GM18511 (cell line): ENCODE measurements at regions not wholly inside any gene's neighbourhood (a gene's known extent, or its start where the extent isn't known, plus 50 kb on each side); places are given as distances from the start of the nearest gene placed in this dataset.
"Not testable (repeated sequence)": the region's sequence is repeated elsewhere in the genome, so short reads cannot be mapped to it uniquely, and the experiment has no call there.

Experiments used
- ATAC-seq: cut with Tn5 transposase; IDR thresholded peaks from one replicate; pipeline ENCODE4 v1.9.1; 2021; ENCODE audit warnings: mild to moderate bottlenecking, moderate library complexity; ENCODE audit not compliant: unreplicated experiment

DNA sequence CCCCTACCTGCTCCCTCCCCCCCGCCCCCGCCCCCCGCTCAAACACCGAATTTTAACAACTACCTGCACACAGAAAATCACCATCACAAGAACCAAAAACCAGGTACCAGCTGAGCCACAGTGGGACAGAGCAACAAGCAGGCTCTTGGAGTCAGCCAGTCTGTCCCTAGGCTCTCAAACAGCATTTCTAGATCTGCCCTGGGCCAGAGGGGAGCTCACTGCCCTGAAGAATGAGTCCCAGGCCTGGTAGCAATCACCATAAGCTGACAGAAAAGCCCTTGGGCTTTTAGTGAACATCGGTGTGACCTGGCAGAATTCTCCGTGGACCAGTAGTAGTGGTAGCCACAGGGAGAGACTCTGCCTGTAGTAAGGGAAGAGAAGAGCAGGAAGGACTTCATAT, 58.3 kb downstream of the C11orf87 start:
- no peak for ATAC-seq

- ATAC-seq, result no peak
Observed at GRCh38 chr11:109486129-109486528, 64.1 kb downstream of the C11orf87 start.

DNA sequence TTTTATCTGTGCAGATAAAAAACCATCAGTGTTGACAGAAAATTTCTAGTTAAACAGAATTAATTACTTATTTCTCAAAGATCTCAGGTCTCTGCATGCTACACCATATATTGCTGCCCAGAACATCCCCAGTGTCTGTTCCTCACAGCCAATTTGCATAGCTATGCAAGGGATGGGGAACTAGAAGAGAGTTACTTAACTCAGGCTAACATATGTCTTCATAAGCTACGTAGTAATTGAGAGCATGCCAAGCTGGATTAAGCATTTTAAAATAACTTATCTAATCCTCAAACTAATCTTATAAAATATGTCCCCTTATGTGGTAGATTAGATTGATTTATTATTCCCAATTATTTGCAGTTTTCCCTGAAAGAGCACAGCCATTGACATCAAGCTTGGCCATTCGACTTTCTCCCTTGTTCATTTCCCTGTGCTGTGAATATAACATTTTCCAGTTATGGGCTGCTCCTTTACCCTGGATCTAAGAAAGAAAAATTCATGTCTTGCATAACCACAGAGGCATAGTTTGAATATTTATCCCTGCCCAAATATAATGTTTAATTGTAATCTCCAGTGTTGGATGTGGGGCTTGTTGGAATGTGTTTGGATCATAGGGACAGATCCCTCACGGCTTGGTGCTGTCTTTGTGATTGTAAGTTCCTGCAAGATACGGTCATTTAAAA, 69.1 kb downstream of the C11orf87 start:
- ATAC-seq, result no peak

DNA sequence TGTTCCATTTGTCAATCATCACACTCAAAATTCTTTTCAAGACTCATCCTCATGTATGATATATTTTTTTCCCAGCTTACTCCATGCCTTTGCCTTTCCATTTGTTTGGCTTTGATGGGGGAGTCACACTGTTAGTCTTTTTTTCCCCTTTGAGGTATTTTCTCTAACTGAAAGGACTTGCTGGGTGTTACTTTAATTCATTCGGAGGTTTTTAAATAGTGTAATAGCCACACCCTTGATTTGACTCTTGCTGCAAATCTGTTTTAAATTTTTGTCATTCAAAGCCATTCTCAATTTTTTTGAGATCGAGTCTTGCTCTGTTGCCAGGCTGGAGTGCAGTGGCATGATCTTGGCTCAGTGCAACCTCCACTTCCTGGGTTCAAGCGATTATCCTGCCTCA, 84.1 kb downstream of the C11orf87 start:
- ATAC-seq, result no peak

- ATAC-seq, result no peak
Observed at GRCh38 chr11:109507331-109507730, 85.3 kb downstream of the C11orf87 start.

- ATAC-seq, result no peak
Observed at GRCh38 chr11:109507836-109508561, 86.0 kb downstream of the C11orf87 start.

- no peak for ATAC-seq
Observed at GRCh38 chr11:109508943-109509342, 87.0 kb downstream of the C11orf87 start.

DNA sequence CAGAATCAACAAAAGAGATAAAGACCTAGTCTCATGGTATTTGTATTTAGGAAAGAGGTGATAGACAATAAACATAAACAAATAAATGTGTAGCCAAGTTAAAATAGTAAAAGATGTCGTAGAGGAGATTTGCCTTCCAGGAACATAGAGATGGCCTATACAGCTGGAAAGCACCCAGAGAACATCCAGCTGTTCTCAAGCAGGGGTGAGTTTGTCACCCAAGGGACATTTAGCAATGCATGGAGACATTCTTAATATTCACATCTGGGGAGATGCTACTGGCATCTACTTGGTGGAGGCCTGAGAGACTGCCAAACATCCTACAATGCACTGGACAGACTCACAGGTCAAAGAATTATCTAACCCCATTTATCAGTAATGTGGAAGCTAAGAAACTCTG, 88.3 kb downstream of the C11orf87 start:
- ATAC-seq, result no peak

- ATAC-seq, result no peak
Observed at GRCh38 chr11:109511598-109511997, 89.6 kb downstream of the C11orf87 start.

GRCh38 chr11:109512249-109512648, 90.3 kb downstream of the C11orf87 start:
- ATAC-seq, result peak; percentile 9

- ATAC-seq, result peak; percentile 57
Observed at GRCh38 chr11:109512680-109513079, 90.7 kb downstream of the C11orf87 start.

- ATAC-seq, result peak; percentile 53
Observed at GRCh38 chr11:109514313-109515018, 92.5 kb downstream of the C11orf87 start.

DNA sequence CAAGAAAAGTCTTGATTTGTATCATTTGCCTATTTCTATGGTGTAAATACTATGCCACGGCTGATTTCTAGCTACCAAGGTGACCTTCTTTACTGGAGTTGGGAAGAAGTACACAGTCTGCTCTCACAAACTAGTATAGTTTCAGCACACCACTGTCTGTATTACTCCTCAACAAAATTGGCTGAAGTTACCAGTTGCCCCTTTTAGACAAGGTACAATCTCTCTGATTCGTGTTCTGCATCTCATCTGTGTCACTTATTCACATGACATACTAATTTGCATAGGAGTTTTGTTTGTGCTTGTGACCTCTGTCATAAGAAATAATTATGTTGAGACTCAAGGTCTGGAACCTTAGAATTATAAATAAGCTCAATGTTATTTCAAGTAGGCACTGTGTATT, 97.3 kb downstream of the C11orf87 start:
- ATAC-seq, result no peak

DNA sequence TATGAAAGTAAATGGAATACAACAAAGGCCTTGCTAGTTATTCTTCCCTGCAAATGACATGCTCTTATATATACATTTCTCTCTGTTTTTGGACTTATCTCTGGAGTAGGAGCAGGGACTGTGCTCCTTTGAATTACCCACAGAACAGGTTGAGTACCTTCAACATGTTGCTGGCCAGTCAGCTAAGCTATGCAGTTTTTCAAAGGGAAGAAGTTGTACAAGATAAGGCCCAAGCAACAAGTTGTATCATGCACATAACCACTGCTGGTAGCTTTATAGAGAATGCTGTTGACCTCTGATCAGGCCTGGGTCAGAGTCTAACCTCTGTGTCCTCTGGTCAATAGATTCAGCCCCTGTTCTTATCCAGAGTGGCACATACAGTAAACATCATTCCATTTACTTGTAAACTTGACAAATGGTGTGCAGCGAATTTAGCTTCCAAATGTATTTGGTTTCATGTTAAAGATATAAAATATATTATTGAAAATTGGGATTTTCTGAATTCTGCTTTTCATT, 99.6 kb downstream of the C11orf87 start:
- no peak for ATAC-seq

GRCh38 chr11:109522116-109522755, 100.2 kb downstream of the C11orf87 start:
- no peak for ATAC-seq

GRCh38 chr11:109525636-109526035, 103.6 kb downstream of the C11orf87 start:
- ATAC-seq, result not testable (repeated sequence)

DNA sequence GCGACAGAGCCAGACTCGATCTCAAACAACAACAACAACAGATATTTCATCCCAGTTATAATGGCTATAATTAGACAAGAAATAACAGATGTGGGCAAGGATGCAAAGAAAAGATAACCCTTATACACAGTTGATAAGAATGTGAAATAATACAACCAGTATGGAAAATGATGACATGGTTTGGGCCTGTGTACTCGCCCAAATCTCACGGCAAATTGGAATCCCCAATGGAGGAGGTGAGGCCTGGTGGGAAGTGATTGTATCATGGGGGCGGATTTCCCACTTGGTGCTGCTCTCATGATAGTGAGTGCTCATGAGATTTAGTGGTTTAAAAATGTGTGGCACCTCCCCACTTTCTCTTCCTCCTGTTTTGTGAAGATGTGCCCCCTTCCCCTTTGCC, 104.1 kb downstream of the C11orf87 start:
- ATAC-seq, result no peak

- no peak for ATAC-seq
Observed at GRCh38 chr11:109526931-109527330, 104.9 kb downstream of the C11orf87 start.

GRCh38 chr11:109527496-109527895, 105.5 kb downstream of the C11orf87 start:
- no peak for ATAC-seq

- ATAC-seq, result no peak
Observed at GRCh38 chr11:109547356-109548027, 125.5 kb downstream of the C11orf87 start.

DNA sequence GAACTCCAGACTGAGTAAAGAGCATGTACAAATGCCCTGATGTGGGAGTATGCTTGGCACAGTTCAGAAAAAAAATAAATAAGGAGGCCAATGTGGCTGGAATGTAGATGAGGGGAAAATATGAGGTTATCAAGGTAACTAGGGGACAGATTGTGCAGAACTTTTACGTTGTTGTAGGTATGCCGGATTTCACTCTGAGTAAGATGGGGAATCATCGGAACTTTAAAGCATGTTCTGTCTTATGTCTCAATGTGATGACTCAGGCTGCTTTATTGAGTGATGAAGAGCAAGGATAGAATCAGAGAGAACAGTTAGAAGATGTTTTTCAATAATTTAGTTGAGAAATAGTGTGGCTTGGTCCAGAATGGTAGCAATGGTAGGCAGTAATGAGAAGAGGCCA, 130.4 kb downstream of the C11orf87 start:
- no peak for ATAC-seq
